ENCODE measurements at regions not wholly inside any gene's neighbourhood (a gene's known extent, or its start where the extent isn't known, plus 50 kb on each side); places are given as distances from the start of the nearest gene placed in this dataset.

DNA sequence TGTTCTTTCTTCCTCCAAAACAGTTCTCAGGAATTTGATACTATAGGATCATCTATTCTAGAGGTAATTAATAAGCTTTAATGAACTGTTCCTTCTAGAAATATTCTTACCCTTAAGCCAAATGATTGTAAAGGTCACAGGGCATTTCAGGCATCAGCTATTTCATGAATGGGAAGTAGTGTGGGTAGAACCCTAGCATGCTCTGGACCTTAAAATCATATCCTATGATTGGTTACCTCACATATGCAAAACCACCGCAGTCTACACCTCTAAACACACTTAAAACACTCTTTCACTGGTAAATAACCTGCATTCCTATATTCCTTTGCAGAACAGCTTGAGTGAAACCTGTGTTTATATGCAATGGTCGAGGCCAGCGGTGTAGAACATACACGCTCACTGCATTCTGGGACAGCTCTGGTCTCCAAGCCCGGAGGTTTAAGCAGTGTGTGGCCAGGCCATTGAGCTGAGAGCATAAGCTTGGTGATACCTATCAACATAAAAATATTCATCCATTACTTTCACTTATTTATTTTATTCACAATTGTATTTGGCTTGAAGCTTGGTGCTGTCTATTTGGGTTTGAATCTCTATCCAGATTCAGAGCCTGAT is 87.7 kb upstream of the RASGRP1 start:
- Histone ChIP-seq H3K36me3 (ENCODE audit: control insufficient read depth, insufficient read depth, low read length) (no peaks in the 10 kb centered on the region), H3K4me1 (no peaks in the 10 kb centered on the region), H3K9me3 (no peaks in the 10 kb centered on the region), H3K4me3 (ENCODE audit: low read depth, low read length) (no peak overlapping the region), H3K27me3 (replicated peaks; ENCODE audit: control insufficient read depth, insufficient read depth, low read length) (no peaks in the 10 kb centered on the region)
- H3K27me3 Mint-ChIP-seq (ENCODE audit: insufficient read depth, unreplicated experiment), result no peaks in the 10 kb centered on the region
- DNase-seq, result no peak
- no peaks in the 10 kb centered on the region for H3K9me3 Mint-ChIP-seq (ENCODE audit: unreplicated experiment)
- no peaks in the 10 kb centered on the region for H3K36me3 Mint-ChIP-seq (ENCODE audit: insufficient read depth, unreplicated experiment)
- TF ChIP-seq CTCF (IDR thresholded peaks at IDR 0.05; ENCODE audit: insufficient read depth in 1 of 2, low read depth in 1 of 2, low read length in 1 of 2, severe bottlenecking in 1 of 2, unreplicated experiment in 1 of 2), result no peak
- intact Hi-C loops (cut with micrococcal nuclease; ENCODE audit: unreplicated experiment), result no loop called here
- no peak overlapping the region for H3K4me3 Mint-ChIP-seq (ENCODE audit: unreplicated experiment)
- no TSS peak for BruUV-seq (replicated peaks)
- ChIA-PET CTCF (no interaction called here), POLR2A (no interaction called here)
- no peak overlapping the region for H3K27ac Mint-ChIP-seq (ENCODE audit: unreplicated experiment)
- H3K4me1 Mint-ChIP-seq (ENCODE audit: low read depth, unreplicated experiment), result no peaks in the 10 kb centered on the region

DNA sequence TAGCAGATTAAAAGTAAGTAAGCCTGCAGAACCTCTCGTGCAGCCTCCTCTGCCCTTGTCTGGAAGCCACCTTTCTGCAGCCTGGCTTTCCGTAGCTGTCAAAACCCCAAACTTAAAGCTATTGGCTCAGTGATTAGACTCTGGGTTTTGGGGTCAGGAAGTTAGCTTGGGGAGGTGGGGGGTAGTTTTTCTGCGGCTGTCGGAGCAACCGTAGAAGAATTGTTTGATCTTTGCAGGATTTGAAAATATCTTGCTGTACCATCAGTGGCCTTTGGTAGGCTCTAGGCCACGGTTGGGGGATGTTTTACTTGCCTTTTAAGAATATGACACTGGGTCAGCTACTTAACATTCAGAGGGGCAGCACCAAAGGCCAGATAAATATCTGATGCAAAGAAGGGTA is 88.4 kb upstream of the RASGRP1 start:
- intact Hi-C loops (cut with micrococcal nuclease; ENCODE audit: unreplicated experiment), result no loop called here
- Mint-ChIP-seq H3K27me3 (ENCODE audit: insufficient read depth, unreplicated experiment) (no peaks in the 10 kb centered on the region), H3K4me1 (ENCODE audit: low read depth, unreplicated experiment) (no peaks in the 10 kb centered on the region), H3K4me3 (ENCODE audit: unreplicated experiment) (no peak overlapping the region), H3K9me3 (ENCODE audit: unreplicated experiment) (no peaks in the 10 kb centered on the region), H3K27ac (ENCODE audit: unreplicated experiment) (no peak overlapping the region), H3K36me3 (ENCODE audit: insufficient read depth, unreplicated experiment) (no peaks in the 10 kb centered on the region)
- no TSS peak for BruUV-seq (replicated peaks)
- no peaks in the 10 kb centered on the region for H3K36me3 ChIP-seq (ENCODE audit: control insufficient read depth, insufficient read depth, low read length)
- no peaks in the 10 kb centered on the region for H3K27me3 ChIP-seq (replicated peaks; ENCODE audit: control insufficient read depth, insufficient read depth, low read length)
- H3K4me1 ChIP-seq, result no peaks in the 10 kb centered on the region
- no peak for TF ChIP-seq CTCF (IDR thresholded peaks at IDR 0.05; ENCODE audit: insufficient read depth in 1 of 2, low read depth in 1 of 2, low read length in 1 of 2, severe bottlenecking in 1 of 2, unreplicated experiment in 1 of 2)
- POLR2A ChIA-PET, result interaction anchor here (0.6 kb wide), 1 partner anchor 39 kb away, joined by 7 read pairs; no protein-coding TSS in a partner anchor
- CTCF ChIA-PET, result no interaction called here
- H3K4me3 ChIP-seq (ENCODE audit: low read depth, low read length), result no peak overlapping the region
- no peaks in the 10 kb centered on the region for H3K9me3 ChIP-seq
- DNase-seq, result no peak

DNA sequence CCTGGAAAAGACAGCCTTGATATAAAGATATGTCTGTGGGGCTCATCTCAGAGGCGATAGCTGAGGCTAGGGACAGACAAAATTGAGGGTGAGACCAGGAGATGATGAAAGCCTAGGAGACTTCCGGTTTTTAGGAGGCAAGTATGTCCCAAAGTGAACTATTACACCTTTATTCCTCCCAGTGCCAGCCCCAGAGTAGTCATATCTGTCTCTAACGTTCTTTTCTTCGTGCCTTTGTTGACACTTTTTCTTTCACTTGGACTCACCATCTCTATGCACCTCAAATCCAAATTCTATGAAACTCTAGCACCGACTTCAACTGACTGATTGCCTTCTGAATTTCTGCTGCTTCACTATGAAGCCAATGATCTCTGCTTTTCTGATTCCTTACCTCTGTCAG is 93.8 kb upstream of the RASGRP1 start:
- H3K36me3 ChIP-seq (ENCODE audit: control insufficient read depth, insufficient read depth, low read length), result no peaks in the 10 kb centered on the region
- no peak overlapping the region for H3K4me3 ChIP-seq (ENCODE audit: low read depth, low read length)
- Mint-ChIP-seq H3K36me3 (ENCODE audit: insufficient read depth, unreplicated experiment) (no peaks in the 10 kb centered on the region), H3K9me3 (ENCODE audit: unreplicated experiment) (no peaks in the 10 kb centered on the region), H3K4me1 (ENCODE audit: low read depth, unreplicated experiment) (no peaks in the 10 kb centered on the region), H3K4me3 (ENCODE audit: unreplicated experiment) (no peak overlapping the region), H3K27me3 (ENCODE audit: insufficient read depth, unreplicated experiment) (no peaks in the 10 kb centered on the region), H3K27ac (ENCODE audit: unreplicated experiment) (no peak overlapping the region)
- no peak for TF ChIP-seq CTCF (IDR thresholded peaks at IDR 0.05; ENCODE audit: insufficient read depth in 1 of 2, low read depth in 1 of 2, low read length in 1 of 2, severe bottlenecking in 1 of 2, unreplicated experiment in 1 of 2)
- no peaks in the 10 kb centered on the region for H3K9me3 ChIP-seq
- DNase-seq, result no peak
- intact Hi-C loops (cut with micrococcal nuclease; ENCODE audit: unreplicated experiment), result no loop called here
- ChIA-PET CTCF (no interaction called here), POLR2A (no interaction called here)
- H3K4me1 ChIP-seq, result no peaks in the 10 kb centered on the region
- H3K27me3 ChIP-seq (replicated peaks; ENCODE audit: control insufficient read depth, insufficient read depth, low read length), result no peaks in the 10 kb centered on the region
- no TSS peak for BruUV-seq (replicated peaks)

All from Caco-2 (cell line).